Stimulated activated CD4-positive, alpha-beta T cell treated with anti-CD3 and anti-CD28 coated beads, Interleukin-4, amount 100 ng/mL, for 1 hour (primary cell): ENCODE measurements at regions not wholly inside any gene's neighbourhood (a gene's known extent, or its start where the extent isn't known, plus 50 kb on each side); places are given as distances from the start of the nearest gene placed in this dataset.

ENCODE experiments used
- DNase-seq: peaks from one replicate; pipeline ENCODE4 v3.0.0-alpha.2; 2020

DNA sequence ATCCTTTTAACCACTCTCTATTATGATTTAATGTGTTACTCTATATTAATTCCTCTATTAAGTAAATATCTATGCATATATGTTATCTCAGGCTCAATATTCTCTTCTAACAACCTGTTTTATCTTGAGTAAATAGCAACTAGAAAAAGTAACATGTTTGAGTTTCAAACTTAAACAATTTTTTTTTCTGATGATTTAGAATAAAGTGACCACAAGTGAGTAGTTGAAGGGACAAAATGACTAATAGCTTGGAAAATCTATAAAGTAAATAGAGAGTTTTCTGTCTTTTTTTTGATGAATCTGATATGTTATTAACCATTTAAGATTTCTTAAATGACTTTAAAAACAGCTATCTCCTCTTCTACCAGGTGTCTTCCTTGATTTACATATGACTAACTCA is 483.8 kb downstream of the TFEC start:
- no peak for DNase-seq

DNA sequence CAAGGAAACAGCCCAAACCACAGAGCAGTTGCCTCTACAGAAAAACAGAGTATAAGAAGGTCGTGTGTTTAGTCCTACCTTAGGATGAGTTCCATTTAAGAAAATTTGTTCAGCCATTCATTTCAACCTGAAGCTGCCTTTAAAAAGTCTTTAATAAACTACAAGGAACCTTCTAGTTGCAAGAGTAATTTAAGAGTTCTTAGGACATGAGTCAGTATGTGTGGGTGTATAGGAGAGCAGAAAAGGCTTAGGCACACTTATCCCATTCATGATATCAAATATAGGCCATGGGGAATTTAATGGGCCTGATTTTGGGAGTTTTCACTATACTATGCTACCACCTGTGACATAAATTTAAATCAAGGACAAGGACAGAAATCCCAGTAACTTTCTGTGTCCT is 496.8 kb downstream of the TFEC start:
- no peak for DNase-seq

- no peak for DNase-seq
Measured at GRCh38 chr7:115526278-115526677, 504.3 kb downstream of the TFEC start.

GRCh38 chr7:115522174-115522573 is 508.4 kb downstream of the TFEC start:
- no peak for DNase-seq

DNA sequence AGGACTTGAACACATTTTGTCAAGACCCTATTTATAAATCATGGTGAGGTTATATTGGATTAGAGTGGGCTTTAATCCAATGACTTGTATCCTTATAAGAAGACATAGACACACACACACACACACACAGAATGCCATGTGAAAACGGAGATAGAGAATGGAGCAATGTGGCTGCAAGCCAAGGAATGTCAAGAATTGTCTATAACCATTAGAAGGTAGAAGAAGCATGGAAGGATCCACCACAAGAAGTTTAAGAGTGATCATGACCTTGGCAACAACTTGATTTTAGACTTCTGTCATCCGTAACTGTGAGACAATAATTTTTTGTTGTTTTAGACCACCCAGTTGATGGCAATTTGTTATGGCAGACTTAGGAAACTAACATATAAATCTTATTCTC is 514.2 kb downstream of the TFEC start:
- no peak for DNase-seq

DNA sequence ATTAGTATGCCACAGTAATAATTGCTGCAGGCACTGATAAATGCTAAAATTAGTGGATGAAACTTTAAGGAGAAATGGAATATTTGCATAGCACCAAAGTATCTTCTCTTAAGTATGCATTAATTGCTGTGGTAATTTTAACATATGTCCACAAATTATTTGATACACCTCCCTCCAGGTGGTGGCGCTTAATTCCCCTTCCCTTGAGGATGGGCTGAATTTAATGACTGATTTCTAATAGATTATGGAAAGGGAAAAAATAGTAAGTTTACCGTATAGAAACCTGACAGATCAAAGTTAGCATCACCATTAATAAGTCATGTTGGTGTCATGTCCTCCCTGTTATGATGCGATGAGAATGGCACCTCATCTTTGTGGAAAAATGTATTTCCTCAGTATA is 519.2 kb downstream of the TFEC start:
- DNase-seq, result no peak

GRCh38 chr7:115505136-115505535 is 525.4 kb downstream of the TFEC start:
- DNase-seq, result no peak

DNA sequence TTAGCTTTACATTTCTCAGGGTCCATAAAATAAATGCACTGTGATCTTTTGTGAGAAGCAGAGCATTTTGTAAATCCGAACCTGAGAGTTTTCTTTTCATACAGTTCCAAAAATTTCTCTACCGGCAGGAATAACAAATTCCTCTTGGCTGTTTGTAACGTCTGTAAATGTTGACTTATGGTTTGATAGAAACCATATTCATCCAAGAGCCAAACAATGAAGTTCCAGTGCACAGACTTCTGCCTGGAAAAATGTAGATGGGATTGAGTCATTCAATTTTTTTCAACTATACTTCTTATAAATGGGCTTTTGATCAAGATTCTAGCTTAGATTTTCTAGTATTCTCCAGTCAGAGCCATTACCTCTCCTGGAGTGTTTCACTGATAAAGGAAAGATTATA is 530.6 kb downstream of the TFEC start:
- no peak for DNase-seq

GRCh38 chr7:115496006-115496405 is 534.6 kb downstream of the TFEC start:
- no peak for DNase-seq

DNA sequence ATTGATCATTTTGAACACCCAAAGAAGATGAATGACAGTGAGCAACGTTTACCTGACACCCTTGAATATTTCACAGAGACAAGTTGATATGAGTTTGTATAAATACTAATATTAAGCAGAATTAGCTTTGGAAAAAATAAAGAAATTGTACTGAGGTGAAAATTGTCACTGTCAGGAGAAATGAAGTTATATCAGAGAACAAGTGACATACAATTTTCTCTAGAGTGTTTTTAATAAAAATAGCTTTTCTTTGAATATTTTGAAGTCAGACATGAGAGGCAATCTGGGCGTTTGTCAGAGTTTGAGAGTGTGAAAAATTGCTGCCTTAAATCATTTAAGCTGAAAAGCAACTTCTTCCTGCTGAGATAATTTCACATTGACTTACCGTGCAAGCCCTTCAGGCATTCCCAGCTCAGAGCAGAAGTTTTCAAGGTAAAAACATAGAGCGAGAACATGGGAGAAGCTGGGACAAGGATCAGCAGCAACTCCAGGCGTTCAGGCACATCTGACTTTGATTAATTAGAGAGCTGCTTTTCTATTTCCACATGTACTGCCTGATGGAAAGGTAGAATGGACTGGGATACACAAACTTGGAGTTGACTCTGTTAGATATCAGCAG is 535.9 kb downstream of the TFEC start:
- no peak for DNase-seq

GRCh38 chr7:115493381-115493780 is 537.2 kb downstream of the TFEC start:
- no peak for DNase-seq

DNA sequence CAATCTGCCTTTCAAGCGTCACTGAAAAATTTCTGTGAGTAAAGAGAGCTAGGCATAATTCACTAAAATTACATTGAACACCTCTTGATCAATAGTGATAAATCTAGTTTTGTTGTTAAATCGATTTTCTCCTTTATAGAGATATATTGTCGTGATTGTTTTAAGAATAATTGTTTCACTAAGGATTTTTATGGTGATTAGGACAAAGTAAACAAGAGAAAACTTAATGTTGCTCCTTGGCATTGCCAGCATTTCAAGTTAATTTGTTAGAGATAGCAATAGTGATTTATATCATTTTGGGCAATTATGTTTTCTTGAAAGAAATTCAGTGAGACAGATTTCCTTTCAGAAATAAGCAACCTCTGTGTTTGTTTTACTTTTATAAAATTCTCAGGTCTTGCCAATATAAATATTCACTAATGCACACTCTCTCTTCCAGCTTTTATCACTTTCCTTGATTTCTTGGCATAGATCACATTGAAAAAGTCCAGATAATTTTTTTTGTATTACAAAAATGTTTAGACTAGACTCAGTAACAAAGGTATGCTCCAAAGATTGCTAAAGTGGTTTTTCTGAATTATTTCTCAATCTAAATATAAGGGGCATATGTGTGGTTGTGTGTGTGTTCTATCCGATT is 538.7 kb downstream of the TFEC start:
- DNase-seq, result no peak

DNA sequence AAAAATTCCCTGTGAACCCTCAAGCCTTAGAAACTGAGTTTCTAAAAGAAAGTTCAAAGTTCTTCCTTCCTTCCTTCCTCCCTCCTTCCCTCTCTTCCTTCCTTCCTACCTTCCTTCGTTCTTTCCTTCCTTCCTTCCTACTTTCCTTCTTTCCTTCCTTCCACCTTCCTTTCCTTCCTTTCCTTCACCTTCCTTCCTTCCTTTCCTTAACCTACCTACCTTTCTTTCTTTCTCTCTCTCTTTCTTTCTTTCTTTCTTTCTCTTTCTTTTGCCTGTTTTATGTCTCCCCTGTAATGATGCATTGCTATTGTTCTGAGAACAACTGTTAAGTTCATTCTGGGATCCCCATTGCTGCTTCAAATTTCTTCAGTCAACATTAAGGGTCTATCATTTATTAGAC is 551.1 kb downstream of the TFEC start:
- no peak for DNase-seq

DNA sequence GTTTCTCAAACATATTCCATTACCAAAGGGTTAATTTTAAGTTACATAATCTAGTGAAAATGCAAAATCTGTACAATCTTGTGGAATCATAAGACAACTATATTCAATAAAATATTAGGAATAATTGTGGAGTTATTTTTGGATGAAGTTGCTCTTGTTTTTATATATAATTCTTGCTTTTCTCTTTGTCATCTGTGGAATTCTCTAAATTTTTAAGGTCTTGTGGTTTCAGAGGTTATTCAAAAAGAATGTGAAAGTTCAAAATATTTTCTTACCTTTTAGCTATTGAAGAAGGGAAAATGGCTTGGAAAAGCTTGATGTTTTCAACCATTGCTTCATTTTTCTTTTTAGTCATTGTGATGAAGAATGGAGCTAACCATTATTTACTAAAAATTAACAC is 552.1 kb downstream of the TFEC start:
- DNase-seq, result no peak

GRCh38 chr7:115477193-115477651 is 553.3 kb downstream of the TFEC start:
- DNase-seq, result no peak

- DNase-seq, result no peak
Measured at GRCh38 chr7:115476671-115477181, 553.8 kb downstream of the TFEC start.

- DNase-seq, result peak; percentile 3
Measured at GRCh38 chr7:115475761-115476385, 554.0 kb downstream of the MDFIC start.

- no peak for DNase-seq
Measured at GRCh38 chr7:115475206-115475605, 553.3 kb downstream of the MDFIC start.

- DNase-seq, result no peak
Measured at GRCh38 chr7:115474137-115474536, 552.2 kb downstream of the MDFIC start.

DNA sequence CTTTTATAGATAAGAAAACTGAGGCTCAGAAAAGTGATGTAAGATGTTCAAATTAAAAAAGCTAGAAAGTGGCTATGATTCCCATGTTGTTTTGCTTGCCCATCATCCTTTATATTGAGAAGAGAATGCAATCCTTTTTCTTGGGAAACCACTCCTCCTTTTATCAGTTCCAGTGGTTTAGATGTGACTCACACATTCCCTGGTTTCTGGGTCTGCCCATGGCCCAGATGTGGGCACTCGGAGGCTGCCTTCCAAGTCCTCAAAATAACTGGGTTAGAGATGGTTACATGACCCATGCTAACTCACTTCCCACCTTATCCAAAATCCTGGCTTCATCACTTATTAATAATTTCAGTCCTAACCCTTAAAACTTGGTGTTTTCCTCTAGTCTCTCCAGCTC is 550.0 kb downstream of the MDFIC start:
- no peak for DNase-seq

GRCh38 chr7:115462301-115463015 is 540.6 kb downstream of the MDFIC start:
- DNase-seq, result no peak

GRCh38 chr7:115449689-115450088 is 527.8 kb downstream of the MDFIC start:
- DNase-seq, result no peak

DNA sequence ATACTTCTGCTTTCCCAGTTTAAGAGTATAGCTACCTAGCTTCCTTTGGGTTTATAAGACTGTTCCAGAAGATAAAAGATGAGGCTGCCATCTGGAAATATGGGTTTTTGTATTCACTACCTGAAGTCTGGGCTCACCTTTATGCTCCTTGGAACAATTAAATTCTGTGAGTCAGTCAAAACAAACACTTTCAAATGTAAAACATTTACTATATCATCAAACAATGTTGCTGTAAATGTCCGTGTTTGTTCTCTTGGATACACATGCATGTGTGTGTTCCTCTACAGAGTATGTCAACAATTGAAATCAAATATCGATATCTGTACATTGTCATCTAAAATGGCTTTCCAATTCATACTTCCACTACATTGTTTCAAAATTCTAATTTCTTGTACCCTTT is 525.6 kb downstream of the MDFIC start:
- no peak for DNase-seq

DNA sequence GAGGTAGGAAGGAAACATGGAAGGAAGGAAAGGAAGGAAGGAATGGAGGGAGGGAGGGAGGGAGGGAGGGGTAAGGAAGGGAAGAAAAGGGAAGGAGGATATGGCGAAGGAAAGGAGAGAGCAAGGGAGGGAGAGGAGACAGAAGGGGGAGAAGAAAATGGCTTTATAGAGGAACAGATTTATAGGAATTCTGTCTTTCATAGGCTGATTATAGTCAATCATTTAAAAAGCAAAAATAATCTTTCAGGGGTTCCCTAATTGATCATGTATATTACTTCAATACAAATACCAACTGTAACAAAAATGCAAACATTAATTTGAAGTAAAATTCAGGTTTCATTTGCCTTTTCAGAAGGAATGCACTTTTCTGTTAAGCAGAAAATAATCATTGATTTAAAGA is 519.1 kb downstream of the MDFIC start:
- no peak for DNase-seq
